ENCODE measurements at regions not wholly inside any gene's neighbourhood (a gene's known extent, or its start where the extent isn't known, plus 50 kb on each side); places are given as distances from the start of the nearest gene placed in this dataset.

GRCh38 chr4:19348746-19349145 lies 903.0 kb upstream of the SLIT2 start:
- TF ChIP-seq POLR2AphosphoS5 (IDR thresholded peaks at IDR 0.05) = no peak
- TF ChIP-seq EP300 (IDR thresholded peaks at IDR 0.05) = no peak
